ENCODE measurements at regions not wholly inside any gene's neighbourhood (a gene's known extent, or its start where the extent isn't known, plus 50 kb on each side); places are given as distances from the start of the nearest gene placed in this dataset.

- TF ChIP-seq CTCF (tag by site-specific recombination; IDR thresholded peaks at IDR 0.05) = no peak
- no peak for TF ChIP-seq ZNF155 (tag by site-specific recombination; IDR thresholded peaks at IDR 0.05)
- TF ChIP-seq ZNF580 (tag by site-specific recombination; IDR thresholded peaks at IDR 0.05) = no peak
- TF ChIP-seq KLF16 (tag by site-specific recombination; IDR thresholded peaks at IDR 0.05) = no peak
Measured at GRCh38 chr1:229859026-229859425, 208.0 kb upstream of the GALNT2 start.

Data from HEK293 (cell line).